OCI-LY3 (cell line): ENCODE measurements at regions not wholly inside any gene's neighbourhood (a gene's known extent, or its start where the extent isn't known, plus 50 kb on each side); places are given as distances from the start of the nearest gene placed in this dataset.

Experiments
- H2AFZ ChIP-seq: fragments of 200-600, 300-600 bp; shearing (Covaris generic); 2 replicates; pipeline ENCODE4 v1.6.0; 2014; ENCODE audit warnings: antibody characterized with exemption, low read depth, low read length
- H3K27ac ChIP-seq: fragments of 200-600, 300-600 bp; sonication (generic); 2 replicates; pipeline ENCODE4 v1.5.1; 2014; ENCODE audit warnings: mild to moderate bottlenecking, low read length, moderate library complexity, mixed read lengths
- H3K27me3 ChIP-seq: fragments of 200-600, 300-600 bp; sonication (generic); 2 replicates; pipeline ENCODE4 v1.6.1; 2014; ENCODE audit warnings: low read depth, low read length, mixed read lengths
- H3K36me3 ChIP-seq: fragments of 200-600, 300-600 bp; sonication (generic); replicated peaks from 2 replicates; pipeline ENCODE3; 2014; ENCODE audit warnings: low read depth, low read length, mixed read lengths
- H3K4me1 ChIP-seq: fragments of 300-600, 200-600 bp; sonication (generic); 2 replicates; pipeline ENCODE4 v1.6.1; 2014; ENCODE audit warnings: low read length, mixed read lengths
- H3K4me2 ChIP-seq: fragments of 200-600, 300-600 bp; sonication (generic); 2 replicates; pipeline ENCODE4 v1.6.1; 2014; ENCODE audit warnings: low read length, mixed read lengths
- H3K4me3 ChIP-seq: fragments of 300-600, 200-600 bp; sonication (generic); 2 replicates; pipeline ENCODE4 v1.5.1; 2014; ENCODE audit warnings: antibody characterized with exemption, mild to moderate bottlenecking, low read length, moderate library complexity
- H3K79me2 ChIP-seq: fragments of 300-600, 200-600 bp; shearing (Covaris generic); 2 replicates; pipeline ENCODE4 v1.6.1; 2014; ENCODE audit warnings: mild to moderate bottlenecking, low read length, mixed read lengths
- H3K9ac ChIP-seq: fragments of 300-600, 200-600 bp; shearing (Covaris generic); 2 replicates; pipeline ENCODE4 v1.6.0; 2014; ENCODE audit warnings: mild to moderate bottlenecking, low read length, moderate library complexity
- H3K9me3 ChIP-seq: fragments of 200-600, 300-600 bp; shearing (Covaris generic); 2 replicates; pipeline ENCODE4 v1.6.1; 2014; ENCODE audit warnings: low read length, mixed read lengths; ENCODE audit not compliant: insufficient read depth
- H4K20me1 ChIP-seq: fragments of 200-600, 300-600 bp; sonication (generic); 2 replicates; pipeline ENCODE4 v1.6.1; 2016; ENCODE audit warnings: low read length, mixed read lengths; ENCODE audit not compliant: insufficient read depth
- EZH2phosphoT487 ChIP-seq: fragments of 200-600 bp; shearing (Covaris generic); IDR thresholded peaks from 2 replicates; pipeline ENCODE4 v1.6.1; 2018; ENCODE audit warnings: antibody characterized with exemption, mixed run types, low read depth
- TF ChIP-seq, protein P1 (sequence below): fragments of 200-600, 300-600 bp; sonication (generic); IDR thresholded peaks from 2 replicates; pipeline ENCODE4 v1.5.1; 2014; ENCODE audit warnings: antibody characterized with exemption, low read length, low read depth

DNA sequence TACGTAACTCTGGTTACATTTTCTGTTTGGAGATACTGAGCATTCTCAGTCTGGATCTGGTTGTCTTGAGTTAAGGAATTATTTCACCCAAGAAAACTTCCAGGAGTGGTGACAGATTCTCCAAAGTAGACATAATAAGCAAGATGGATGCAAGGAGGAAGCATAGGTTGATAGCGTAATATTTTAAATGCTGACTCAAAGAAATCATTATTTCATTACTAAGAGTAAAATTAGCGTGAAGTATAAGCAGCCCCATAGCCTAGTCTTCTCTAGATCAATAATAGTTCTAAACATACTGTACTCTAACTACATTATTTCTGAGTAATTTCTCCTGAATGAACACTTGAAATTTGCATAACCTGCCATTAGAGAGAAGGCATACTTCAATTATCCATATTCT lies 57.5 kb upstream of the MS4A8 start:
- Histone ChIP-seq H3K27me3 (no peaks in the 10 kb centered on the region), H3K4me2 (no peak overlapping the region), H3K9ac (no peak overlapping the region), H3K36me3 (no peaks in the 10 kb centered on the region), H3K4me3 (no peak overlapping the region), H3K4me1 (no peaks in the 10 kb centered on the region), H2AFZ (no peak overlapping the region), H3K27ac (no peak overlapping the region), H4K20me1 (no peaks in the 10 kb centered on the region), H3K9me3 (0 out of 2 replicates have a peak, but pooled peaks cover 6% of the 10 kb centered on the region), H3K79me2 (no peaks in the 10 kb centered on the region)
- TF ChIP-seq EZH2phosphoT487 = no peak
- TF ChIP-seq, protein P1, sequence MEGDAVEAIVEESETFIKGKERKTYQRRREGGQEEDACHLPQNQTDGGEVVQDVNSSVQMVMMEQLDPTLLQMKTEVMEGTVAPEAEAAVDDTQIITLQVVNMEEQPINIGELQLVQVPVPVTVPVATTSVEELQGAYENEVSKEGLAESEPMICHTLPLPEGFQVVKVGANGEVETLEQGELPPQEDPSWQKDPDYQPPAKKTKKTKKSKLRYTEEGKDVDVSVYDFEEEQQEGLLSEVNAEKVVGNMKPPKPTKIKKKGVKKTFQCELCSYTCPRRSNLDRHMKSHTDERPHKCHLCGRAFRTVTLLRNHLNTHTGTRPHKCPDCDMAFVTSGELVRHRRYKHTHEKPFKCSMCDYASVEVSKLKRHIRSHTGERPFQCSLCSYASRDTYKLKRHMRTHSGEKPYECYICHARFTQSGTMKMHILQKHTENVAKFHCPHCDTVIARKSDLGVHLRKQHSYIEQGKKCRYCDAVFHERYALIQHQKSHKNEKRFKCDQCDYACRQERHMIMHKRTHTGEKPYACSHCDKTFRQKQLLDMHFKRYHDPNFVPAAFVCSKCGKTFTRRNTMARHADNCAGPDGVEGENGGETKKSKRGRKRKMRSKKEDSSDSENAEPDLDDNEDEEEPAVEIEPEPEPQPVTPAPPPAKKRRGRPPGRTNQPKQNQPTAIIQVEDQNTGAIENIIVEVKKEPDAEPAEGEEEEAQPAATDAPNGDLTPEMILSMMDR = no peak

DNA sequence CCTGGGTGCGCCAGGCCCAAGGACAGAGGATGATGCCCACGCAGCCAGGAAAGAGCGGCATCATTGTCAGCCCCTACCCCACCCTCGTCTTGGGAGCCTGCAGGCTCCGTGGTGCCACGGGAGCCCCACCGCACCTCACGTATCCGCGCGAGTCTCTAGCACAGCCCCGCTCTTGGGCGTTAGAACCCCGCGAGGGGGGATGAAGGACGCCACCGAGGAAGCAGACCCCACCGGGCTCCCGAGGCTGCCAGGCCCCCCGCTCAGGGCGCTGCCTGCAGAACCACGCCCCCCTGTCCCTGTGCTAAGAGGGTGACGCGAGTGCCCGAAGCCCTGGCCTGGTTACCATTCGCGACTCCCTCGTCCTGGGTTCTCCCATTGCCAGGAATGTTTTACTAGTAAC lies 52.3 kb upstream of the MS4A8 start:
- Histone ChIP-seq H3K9ac (no peak overlapping the region), H3K27me3 (no peaks in the 10 kb centered on the region), H3K27ac (no peak overlapping the region), H3K79me2 (no peaks in the 10 kb centered on the region), H3K4me2 (no peak overlapping the region), H3K4me3 (no peak overlapping the region), H3K9me3 (0 out of 2 replicates have a peak, but pooled peaks cover 6% of the 10 kb centered on the region), H3K4me1 (peaks cover 5% of the 10 kb centered on the region), H4K20me1 (no peaks in the 10 kb centered on the region), H3K36me3 (no peaks in the 10 kb centered on the region), H2AFZ (no peak overlapping the region)
- TF ChIP-seq, protein P1 = no peak
- no peak for TF ChIP-seq EZH2phosphoT487
